ENCODE measurements at regions not wholly inside any gene's neighbourhood (a gene's known extent, or its start where the extent isn't known, plus 50 kb on each side); places are given as distances from the start of the nearest gene placed in this dataset.

GRCh38 chr6:168148231-168148849 is 69.3 kb upstream of the FRMD1 start:
- TF ChIP-seq EGR1 (IDR thresholded peaks at IDR 0.05; ENCODE audit: low read depth) (no peak), TCF7L2 (IDR thresholded peaks at IDR 0.05; ENCODE audit: borderline replicate concordance, extremely low read depth, insufficient read depth, insufficient read length) (no peak), ZBTB33 (IDR thresholded peaks at IDR 0.05; ENCODE audit: extremely low read depth, insufficient replicate concordance, low read length) (no peak), POLR2AphosphoS5 (IDR thresholded peaks at IDR 0.05; ENCODE audit: low read depth, low read length) (no peak), JUND (IDR thresholded peaks at IDR 0.05) (no peak), REST (IDR thresholded peaks at IDR 0.05; ENCODE audit: low read depth) (no peak), ELF1 (IDR thresholded peaks at IDR 0.05; ENCODE audit: borderline replicate concordance, low read depth) (no peak), CBX3 (IDR thresholded peaks at IDR 0.05; ENCODE audit: low read depth) (no peak), RAD21 (IDR thresholded peaks at IDR 0.05; ENCODE audit: low read depth) (no peak), YY1 (IDR thresholded peaks at IDR 0.05; ENCODE audit: extremely low read depth, insufficient replicate concordance, low read depth, low read length) (no peak), POLR2A (IDR thresholded peaks at IDR 0.05; ENCODE audit: borderline replicate concordance, extremely low read depth, insufficient read depth, insufficient read length) (no peak), SP1 (IDR thresholded peaks at IDR 0.05; ENCODE audit: low read depth) (no peak), SIN3A (IDR thresholded peaks at IDR 0.05; ENCODE audit: low read depth) (no peak), EZH2phosphoT487 (IDR thresholded peaks at IDR 0.05; ENCODE audit: borderline replicate concordance) (no peak), ZFX (IDR thresholded peaks at IDR 0.05) (no peak)
- Histone ChIP-seq H3K27me3 (ENCODE audit: insufficient read depth, low read length) (peaks cover 40% of the 10 kb centered on the region), H3K4me1 (ENCODE audit: control insufficient read depth in 1 of 2, insufficient read depth in 2 of 2, low read length in 2 of 2) (no peaks in the 10 kb centered on the region), H3K4me2 (ENCODE audit: low read length) (no peak overlapping the region), H3K27ac (ENCODE audit: low read depth, low read length) (no peak overlapping the region), H4K20me1 (ENCODE audit: insufficient read depth) (no peaks in the 10 kb centered on the region), H2AFZ (ENCODE audit: low read depth, low read length, poor library complexity, severe bottlenecking) (no peak overlapping the region), H3K36me3 (ENCODE audit: control insufficient read depth in 1 of 2, insufficient read depth in 2 of 2, low read length in 2 of 2) (no peaks in the 10 kb centered on the region), H3K4me3 (replicated peaks in 1 of 2; ENCODE audit: low read depth in 1 of 2, low read length in 2 of 2) (no peak overlapping the region), H3K9me2 (ENCODE audit: insufficient read depth) (no peaks in the 10 kb centered on the region), H3K79me2 (ENCODE audit: insufficient read depth, low read length) (no peaks in the 10 kb centered on the region), H3K9me3 (ENCODE audit: control insufficient read depth in 1 of 2, insufficient read depth in 1 of 2, low read depth in 1 of 2, low read length in 2 of 2) (no peaks in the 10 kb centered on the region), H3K9ac (ENCODE audit: low read length) (no peak overlapping the region)
- POLR2A ChIA-PET, result no interaction called here
- RAD21 ChIA-PET (ENCODE audit: low non-redundant PET in 1 of 2, low total read pairs in 2 of 2, uncharacterized antibody in 2 of 2, unreplicated experiment in 2 of 2), result no interaction called here
- CTCF ChIA-PET, result no interaction called here
- ATAC-seq (no peak), DNase-seq (ENCODE audit: low read depth, low spot score) (no peak)
- no TSS peak for BruUV-seq (replicated peaks)
- intact Hi-C loops (cut with micrococcal nuclease), result no loop called here
